HG02798 (cell line): ENCODE measurements at regions not wholly inside any gene's neighbourhood (a gene's known extent, or its start where the extent isn't known, plus 50 kb on each side); places are given as distances from the start of the nearest gene placed in this dataset.

ENCODE experiments used
- ATAC-seq: cut with Tn5 transposase; IDR thresholded peaks from one replicate; pipeline ENCODE4 v1.9.1; 2021; ENCODE audit warnings: mild to moderate bottlenecking; ENCODE audit not compliant: unreplicated experiment, poor library complexity

DNA sequence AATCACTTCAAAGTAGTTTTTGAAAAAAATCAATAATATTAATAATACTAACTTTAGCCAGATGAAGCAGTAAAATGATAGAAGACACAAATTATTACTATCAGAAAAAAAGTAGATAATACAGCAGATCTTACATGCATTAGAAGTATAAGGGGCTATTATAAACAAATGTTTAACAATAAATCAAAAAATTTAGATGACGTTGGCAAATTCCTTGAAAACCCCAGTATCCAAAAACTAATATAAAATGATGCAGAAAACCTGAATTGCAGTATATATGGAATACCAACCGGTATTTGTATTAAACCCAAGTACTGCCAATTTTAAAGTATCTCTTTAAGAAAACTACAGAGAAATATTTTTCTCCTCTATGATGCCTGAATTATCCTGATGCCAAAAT, 573.3 kb upstream of the CTNND2 start:
- no peak for ATAC-seq

DNA sequence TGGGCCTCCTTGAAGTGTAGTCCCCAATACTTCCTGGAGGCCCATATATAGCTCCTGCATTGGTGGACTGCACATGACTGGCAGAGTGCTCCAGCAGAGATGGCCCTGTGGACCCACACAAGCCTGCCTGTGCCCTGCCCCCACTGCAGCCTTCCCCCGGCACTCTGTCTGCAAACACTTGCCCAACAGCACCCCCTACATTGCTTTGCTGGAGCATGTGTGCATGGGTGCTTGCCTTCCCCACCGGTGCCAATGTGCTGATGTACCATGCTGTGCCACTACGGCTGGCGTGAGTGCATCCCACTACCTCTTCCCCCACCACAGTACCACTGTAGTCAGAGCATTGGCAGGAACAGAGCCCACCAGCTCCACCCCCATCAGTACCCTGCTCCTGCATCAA, 563.6 kb upstream of the CTNND2 start:
- ATAC-seq = no peak

DNA sequence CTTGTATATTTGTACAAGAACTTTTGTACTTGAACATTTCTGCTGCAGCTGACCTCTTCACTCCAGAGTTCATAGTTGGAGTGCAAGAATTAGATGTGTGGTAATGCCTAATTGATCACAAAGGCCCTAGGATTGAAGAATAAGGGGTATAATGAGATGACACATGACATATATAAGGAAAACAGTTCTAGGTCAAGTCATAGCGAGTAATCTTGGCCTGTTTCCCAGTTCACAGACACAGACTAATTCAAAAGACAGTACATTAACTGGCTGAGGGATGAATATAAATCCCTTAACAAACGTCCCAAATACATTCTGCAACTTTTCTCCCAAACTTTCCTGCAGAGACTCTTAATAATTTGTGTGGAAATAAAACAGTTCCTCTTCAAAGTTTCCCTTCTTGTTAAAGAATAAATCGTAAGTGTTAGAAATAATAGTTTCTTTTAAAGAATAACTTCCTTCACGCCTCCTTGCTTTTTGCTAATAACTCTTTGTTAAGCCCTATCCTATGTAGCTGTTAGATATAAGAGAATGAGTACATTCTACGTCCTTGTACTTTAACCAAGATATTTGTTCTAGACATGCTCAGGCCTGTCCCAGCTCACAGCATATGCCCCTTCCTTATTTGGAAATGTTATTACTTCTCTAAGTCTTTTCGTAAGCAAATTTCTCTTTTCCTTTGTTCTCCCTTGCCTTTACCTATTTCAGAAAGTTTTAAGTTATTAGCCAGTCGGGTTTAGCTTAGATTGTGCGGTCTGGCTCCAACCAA, 556.4 kb upstream of the CTNND2 start:
- ATAC-seq = no peak

DNA sequence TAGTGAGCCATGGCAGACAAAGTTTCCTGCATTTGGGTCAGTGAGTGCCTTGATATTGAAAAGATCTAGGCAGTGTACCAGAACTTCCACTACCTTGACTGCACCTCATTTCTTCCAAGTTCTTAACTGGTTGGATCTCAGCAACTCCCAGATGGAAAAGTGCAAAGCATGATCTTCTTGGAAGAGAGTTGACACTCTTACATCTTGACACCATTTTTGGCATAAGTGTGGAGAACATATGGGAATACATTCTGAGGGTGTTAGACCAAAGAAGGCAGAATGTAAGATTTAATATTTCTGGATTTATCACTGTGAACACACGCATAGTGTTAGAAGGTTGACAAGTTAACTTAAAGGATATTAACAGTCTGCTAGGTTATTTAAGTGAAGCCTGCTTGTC, 555.1 kb upstream of the CTNND2 start:
- no peak for ATAC-seq

DNA sequence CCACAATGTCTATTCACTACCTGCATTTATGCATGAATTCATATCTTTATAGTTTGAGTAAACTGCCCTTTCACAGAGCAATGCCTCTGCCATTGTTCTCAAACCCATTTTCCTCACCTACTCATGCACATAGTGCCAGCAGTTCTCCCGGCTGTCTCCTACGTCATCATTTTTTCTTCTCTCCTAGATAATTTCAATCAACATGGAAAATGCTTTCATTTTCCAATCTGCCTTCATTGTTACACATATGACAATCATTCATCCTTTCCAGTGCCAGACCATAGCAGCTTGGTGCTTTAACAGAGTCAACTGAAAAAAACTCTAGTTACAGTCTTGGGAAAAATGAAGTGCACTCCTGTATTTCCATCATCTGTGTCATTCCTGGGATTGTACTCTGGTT, 514.8 kb upstream of the CTNND2 start:
- no peak for ATAC-seq

DNA sequence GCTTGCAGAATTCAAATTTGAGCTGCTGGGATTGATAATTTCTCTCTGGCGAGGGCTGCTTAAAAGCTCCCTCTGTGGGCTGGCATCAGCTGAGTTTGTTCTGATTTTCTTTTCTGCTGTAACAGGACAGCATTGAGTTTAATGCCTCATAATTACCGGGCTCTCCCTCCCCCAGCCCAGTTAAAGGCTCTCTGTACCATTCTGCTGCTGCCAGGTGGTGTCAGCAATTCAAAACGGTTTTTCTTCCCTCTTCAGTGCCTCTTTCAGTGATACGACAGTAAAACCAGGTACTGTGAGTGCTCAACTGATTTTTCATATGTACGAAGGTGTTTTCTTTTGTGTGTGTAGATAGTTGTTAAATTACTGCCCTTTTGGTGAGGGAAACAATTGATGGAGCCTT, 509.3 kb upstream of the CTNND2 start:
- ATAC-seq = no peak

DNA sequence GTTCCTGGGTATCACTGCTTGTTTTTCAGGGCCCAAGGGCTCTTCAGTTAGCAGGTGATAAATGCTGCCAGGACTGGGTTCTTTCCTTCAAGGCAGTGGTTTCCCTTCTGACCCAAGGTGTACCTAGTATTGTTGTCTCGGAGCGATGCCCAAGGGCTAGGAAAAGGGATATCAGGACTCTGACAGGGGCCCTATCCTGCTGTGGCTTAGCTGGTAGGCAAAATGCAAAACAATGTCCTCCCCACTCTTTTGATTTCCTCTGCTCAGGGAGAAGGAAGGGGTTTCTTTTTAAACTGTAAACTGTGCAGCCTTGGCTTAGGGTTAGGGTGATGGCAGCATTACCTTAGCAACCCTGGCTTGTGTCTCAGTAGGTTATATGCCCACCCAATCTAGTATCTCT, 508.8 kb upstream of the CTNND2 start:
- ATAC-seq = no peak

DNA sequence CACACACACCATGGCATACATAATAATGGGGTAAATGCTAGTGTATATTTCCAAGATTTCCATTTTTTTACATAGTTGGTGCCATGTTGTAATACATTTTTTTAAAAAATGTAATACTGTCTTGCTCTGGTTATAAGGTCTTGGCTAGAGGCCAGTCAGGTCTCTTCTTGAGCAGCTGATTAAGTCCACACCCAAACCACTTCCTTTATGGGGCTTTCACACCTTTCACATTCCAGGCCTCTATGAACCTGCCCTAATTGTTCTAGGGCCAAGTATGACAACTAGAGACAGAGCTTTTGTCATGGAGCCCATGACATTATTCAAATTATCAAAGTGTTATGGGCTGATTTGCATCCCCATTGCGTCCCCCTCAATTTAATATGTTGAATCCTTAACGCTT, 495.6 kb upstream of the CTNND2 start:
- no peak for ATAC-seq

DNA sequence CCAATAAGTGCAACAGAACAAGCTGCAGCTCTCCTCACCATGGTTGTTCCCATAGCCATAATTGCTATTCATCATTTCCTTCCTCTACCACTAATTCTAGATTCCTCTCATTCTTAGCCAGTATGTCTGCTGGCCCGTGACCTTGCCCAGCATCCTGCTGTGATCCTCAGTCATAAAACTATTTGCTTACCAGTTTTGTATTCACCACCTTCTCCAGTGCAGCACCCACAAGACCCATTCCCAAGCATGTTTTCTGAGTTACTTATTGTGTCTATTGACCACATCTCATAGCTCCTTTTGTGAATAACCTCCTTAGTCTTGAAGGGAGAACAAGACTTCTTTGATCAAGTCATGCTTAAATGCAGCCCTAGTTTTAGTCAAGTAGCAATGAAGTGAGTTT, 488.0 kb upstream of the CTNND2 start:
- no peak for ATAC-seq

DNA sequence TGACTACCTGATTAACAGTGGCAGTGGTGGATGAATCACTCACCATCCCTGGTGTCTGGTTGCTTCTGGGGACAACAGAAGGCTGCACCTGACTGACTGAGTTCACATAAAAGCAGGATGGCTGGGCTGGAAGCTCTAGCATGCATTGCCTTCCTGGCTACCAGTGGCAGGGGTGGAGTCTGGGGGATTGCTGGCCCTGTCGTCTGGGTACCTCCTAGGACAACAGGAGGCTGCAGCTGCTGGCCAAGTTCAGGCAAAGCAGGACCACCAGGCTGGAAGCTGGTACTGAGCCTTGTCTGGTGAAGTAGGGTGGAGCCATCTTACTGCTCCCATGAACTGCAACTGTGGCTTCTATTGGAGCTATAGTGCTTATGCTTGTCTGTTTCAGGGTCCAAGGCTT, 480.8 kb upstream of the CTNND2 start:
- no peak for ATAC-seq

DNA sequence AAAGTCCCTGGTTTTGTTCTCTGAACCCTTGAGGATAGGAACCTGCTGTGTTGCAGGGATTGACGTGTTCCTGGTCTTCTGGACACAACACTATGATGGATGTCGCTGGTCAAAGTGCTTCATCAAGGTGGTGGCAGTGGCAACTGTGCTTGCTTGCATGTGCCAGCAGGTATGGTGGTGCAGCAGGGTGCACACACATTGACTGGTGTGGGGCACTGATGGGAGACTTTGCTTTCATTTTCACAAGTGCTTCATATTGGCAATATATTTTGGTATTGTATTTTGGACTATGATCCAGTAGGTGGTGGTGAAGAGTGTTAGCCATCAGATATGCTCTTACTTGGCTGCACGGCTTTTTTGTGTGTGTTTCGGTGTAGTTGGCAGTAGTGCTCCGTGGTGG, 479.8 kb upstream of the CTNND2 start:
- ATAC-seq = no peak

DNA sequence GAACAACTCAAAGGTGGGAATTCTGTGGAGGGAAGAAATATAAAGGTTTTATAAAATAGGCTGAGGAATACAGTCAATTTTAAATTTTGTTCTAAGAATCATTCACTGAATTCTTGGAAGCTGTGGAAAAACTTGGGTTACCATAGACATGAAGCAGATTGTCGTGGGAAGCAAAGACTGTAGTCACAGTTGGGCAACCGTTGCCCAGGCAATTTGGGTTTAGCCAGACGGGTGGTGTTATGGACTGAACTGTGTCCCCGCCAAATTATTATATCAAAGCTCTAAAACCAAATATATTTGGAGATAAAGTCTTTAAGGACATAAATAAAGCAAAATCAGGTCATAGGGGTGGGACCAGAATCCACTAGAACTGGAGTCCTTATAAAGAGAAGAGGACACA, 463.7 kb upstream of the CTNND2 start:
- ATAC-seq = no peak

DNA sequence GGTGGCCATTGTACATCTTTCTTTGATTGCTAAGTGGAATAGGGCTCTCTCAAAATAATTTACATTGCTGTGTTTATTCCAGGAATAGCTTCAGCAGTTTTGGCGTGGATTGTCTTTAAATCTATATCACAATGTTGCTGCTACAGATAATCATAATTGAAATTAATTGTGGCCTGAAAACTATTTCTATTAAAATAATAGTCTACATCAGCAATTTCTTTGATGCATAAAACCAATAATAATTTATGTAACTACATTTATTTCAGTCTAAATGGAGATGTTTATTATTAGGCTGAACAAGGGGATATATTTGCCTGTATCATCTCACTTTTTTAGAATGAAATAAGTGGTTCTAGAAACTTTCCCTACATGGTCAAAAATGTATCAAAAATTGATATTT, 456.0 kb upstream of the CTNND2 start:
- ATAC-seq = no peak

DNA sequence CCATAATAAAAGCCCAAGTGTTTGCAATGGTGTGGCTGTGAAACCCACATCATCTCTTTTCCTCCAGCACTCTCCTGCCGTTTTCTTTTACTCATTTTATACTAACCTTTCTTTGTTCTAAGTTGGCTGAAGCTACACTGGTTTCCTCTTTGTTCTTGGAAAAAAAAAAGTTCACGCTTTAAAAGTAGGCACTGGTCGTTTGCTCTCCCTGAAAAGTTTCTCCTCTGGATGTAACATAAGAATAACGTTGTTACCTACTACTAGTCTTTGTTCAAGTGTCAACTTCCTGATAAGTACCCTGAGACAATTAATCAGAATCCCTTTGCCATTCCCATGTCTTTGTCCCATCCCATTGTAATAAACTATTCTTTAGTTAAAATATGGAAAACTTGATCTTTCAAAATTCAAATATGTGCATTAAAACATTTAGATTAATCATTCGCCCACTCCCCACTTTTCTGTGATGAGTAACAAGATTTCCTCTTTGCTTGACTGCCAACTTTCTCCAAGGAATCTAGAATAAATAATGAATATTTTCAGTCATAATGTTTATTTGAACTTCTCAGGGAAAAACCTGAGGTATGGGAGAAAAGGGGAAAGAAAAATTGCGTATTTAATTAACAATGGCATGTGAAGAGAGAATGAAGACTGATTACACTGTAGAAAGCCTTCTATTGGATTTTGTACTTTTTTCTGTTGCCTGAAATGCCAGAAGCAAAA, 454.3 kb upstream of the CTNND2 start:
- ATAC-seq = no peak

DNA sequence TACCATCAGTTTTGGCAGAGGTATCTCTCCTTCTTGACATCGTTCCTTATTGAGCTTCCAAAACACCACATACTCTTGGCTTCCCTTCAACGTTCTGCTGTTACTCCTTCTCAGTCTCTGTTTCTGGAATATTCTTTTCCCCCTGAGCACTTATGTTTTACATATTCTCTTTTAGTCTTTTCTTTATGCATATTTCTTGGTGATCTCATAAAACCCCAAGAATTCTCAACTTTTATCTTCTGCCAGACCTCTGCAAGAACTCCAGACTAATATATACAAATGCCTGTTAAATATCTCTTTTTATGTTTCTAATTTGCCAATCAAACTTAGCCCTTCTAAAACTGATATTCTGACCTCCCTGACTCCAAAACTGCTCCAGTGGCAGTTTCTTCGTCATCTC, 453.4 kb upstream of the CTNND2 start:
- ATAC-seq = no peak

DNA sequence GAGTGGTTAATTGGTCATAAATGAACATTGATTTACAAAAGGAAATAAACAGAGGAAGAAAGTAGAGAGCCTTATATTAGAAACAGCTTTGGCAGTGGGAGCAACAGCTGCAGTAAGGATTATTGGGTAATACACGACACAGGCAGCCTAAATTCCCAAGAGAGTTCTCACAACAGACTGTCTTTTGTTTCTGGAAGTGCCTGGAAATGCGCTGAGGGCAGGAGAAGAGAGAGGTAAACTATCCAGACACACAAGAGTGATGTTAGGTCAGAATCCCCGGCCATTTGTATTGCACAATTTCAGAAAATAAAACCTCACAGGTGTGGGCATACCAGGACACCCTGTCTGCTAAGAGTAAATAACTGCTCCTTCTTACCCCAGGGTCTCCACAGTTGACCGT, 450.4 kb upstream of the CTNND2 start:
- no peak for ATAC-seq

DNA sequence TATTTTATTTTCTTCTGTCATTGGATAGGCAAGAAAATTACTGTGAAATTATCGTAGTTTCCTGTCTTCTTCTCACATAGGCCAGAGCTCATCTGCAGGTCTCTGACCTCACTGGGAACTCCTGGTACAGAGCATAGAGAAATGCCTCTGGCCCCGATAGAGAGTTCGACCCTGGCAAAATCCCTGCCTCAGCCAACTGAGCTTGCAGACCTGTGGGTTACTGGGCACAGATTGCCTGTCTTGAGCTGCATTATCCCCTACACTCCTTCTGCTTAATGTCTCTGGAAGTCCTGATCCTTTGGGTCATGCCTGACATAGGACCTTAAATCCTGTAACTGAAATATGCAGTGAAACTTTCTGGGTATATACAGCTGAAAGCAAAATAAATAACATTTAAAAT, 439.3 kb upstream of the CTNND2 start:
- ATAC-seq = no peak

DNA sequence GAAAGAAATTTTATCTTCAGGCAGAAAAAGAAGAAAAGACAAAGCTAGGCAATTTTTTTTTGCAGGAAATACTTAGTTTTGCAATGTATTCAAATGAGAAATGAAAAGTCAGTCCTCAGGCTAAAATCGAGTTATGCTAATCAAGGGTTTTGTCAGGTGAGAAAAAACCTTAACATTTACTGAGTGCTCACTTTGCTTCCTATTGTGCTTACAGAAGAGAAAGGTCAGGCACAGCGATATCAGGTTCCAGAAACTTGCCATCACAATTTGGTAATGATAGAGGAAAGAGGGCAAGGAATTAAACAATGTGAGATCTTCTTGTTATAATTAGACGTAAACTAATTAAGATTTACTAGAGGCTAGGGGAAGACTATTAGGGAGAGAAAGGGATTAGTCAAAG, 431.7 kb upstream of the CTNND2 start:
- no peak for ATAC-seq

DNA sequence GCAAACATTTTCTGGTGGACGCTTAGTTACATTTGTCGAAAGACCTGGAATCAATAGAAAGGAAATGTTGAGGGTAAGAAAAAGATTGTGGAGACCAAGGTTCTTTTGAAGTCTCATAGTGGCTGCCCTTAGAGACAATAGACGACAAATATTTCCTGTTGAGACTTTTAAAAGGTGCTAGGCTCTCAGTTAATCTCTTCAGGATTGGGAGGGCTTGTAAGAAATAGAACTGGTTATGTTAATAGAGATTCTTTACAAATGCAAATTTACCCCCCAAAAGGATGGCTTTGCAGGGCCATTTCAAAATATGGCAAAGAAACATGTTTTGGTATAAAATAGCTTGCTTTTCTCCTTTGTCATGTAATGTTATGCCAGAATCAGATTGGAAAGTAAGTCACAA, 428.2 kb upstream of the CTNND2 start:
- ATAC-seq = no peak

DNA sequence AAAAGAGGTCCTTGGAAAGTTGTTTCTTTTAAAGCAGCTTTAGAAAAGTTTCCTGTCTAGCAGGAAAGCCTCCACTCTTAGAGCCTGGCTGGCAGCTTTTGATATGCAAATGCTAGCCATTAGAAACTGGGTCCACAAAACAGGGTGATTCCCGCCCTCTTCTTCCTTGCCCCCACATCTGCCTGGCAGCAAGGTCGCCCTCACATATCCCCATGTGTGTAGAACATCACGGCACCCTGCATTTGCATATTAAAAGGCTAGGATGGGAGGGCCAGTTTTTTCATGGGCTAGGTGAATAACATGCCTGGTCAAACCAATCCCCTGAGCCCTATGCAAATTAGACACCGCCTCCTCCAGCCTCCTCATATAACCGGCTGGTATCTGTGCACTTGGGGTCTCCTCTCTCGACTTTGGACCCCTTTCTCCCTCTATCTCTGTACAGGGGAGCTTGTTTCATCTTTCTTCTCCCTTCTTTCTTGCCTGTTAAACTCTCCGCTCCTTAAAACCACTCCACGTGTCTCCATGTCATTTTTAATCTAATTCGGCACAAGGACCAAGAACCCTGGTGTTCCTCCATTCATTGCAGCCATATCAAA, 426.8 kb upstream of the CTNND2 start:
- ATAC-seq = no peak

DNA sequence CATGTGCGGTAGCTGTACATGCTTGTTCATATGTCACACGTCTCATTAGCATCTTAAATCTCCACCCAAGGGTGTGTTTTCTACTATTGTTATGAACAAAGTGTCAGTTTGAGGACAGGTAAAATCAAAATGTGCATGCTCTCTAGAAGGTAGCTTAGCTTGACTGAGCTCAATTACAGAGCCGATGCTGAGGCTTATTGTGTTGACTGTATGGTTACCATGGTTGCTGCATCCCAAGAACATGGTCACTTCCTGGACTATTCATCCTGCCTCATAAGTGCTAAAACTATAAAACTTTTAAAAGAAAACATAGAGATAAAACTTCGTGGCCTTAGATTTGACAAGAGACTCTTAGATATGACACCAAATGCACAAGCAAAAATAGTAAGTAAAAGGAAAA, 426.1 kb upstream of the CTNND2 start:
- ATAC-seq = no peak
